ENCODE measurements at regions not wholly inside any gene's neighbourhood (a gene's known extent, or its start where the extent isn't known, plus 50 kb on each side); places are given as distances from the start of the nearest gene placed in this dataset.

- Histone ChIP-seq H3K4me3 (ENCODE audit: low read depth in 1 of 3, low read length in 3 of 3) (no peak overlapping the region), H3K27me3 (ENCODE audit: control insufficient read depth in 3 of 3, insufficient read depth in 3 of 3, low read length in 3 of 3) (no peaks in the 10 kb centered on the region), H3K36me3 (ENCODE audit: control insufficient read depth in 3 of 3, insufficient read depth in 2 of 3, low read depth in 1 of 3, low read length in 3 of 3) (no peaks in the 10 kb centered on the region), H3K4me1 (ENCODE audit: control insufficient read depth in 3 of 3, insufficient read depth in 2 of 3, low read depth in 1 of 3, low read length in 2 of 3) (no peaks in the 10 kb centered on the region), H3K27ac (ENCODE audit: low read depth in 1 of 3, low read length in 2 of 3) (no peak overlapping the region), H3K9me3 (ENCODE audit: control insufficient read depth in 2 of 2, insufficient read depth in 1 of 2, low read depth in 1 of 2, low read length in 1 of 2) (no peaks in the 10 kb centered on the region)
- FAIRE-seq = no peak
- no peak for DNase-seq
- WGBS, 3 donors = 64 to 80% (median 69%) methylated on average over 8 of the region's 8 CpGs
Measured at GRCh38 chr2:239692362-239692851, 291.6 kb upstream of the HDAC4 start.

GRCh38 chr2:239691720-239692119 is 290.9 kb upstream of the HDAC4 start:
- Histone ChIP-seq H3K9me3 (ENCODE audit: control insufficient read depth in 2 of 2, insufficient read depth in 1 of 2, low read depth in 1 of 2, low read length in 1 of 2) (no peaks in the 10 kb centered on the region), H3K4me1 (ENCODE audit: control insufficient read depth in 3 of 3, insufficient read depth in 2 of 3, low read depth in 1 of 3, low read length in 2 of 3) (no peaks in the 10 kb centered on the region), H3K27ac (ENCODE audit: low read depth in 1 of 3, low read length in 2 of 3) (no peak overlapping the region), H3K4me3 (ENCODE audit: low read depth in 1 of 3, low read length in 3 of 3) (no peak overlapping the region), H3K36me3 (ENCODE audit: control insufficient read depth in 3 of 3, insufficient read depth in 2 of 3, low read depth in 1 of 3, low read length in 3 of 3) (no peaks in the 10 kb centered on the region), H3K27me3 (ENCODE audit: control insufficient read depth in 3 of 3, insufficient read depth in 3 of 3, low read length in 3 of 3) (no peaks in the 10 kb centered on the region)
- 91 to 94% (median 93%) methylated on average over 10 of the region's 10 CpGs for WGBS, 3 donors
- FAIRE-seq = no peak
- DNase-seq = no peak

GRCh38 chr2:239690651-239691631 is 290.1 kb upstream of the HDAC4 start:
- DNase-seq (no peak), FAIRE-seq (no peak)
- H3K4me1 ChIP-seq (ENCODE audit: control insufficient read depth in 3 of 3, insufficient read depth in 2 of 3, low read depth in 1 of 3, low read length in 2 of 3) = no peaks in the 10 kb centered on the region
- H3K27me3 ChIP-seq (ENCODE audit: control insufficient read depth in 3 of 3, insufficient read depth in 3 of 3, low read length in 3 of 3) = no peaks in the 10 kb centered on the region
- no peak overlapping the region for H3K4me3 ChIP-seq (ENCODE audit: low read depth in 1 of 3, low read length in 3 of 3)
- H3K36me3 ChIP-seq (ENCODE audit: control insufficient read depth in 3 of 3, insufficient read depth in 2 of 3, low read depth in 1 of 3, low read length in 3 of 3) = no peaks in the 10 kb centered on the region
- H3K27ac ChIP-seq (ENCODE audit: low read depth in 1 of 3, low read length in 2 of 3) = no peak overlapping the region
- H3K9me3 ChIP-seq (ENCODE audit: control insufficient read depth in 2 of 2, insufficient read depth in 1 of 2, low read depth in 1 of 2, low read length in 1 of 2) = no peaks in the 10 kb centered on the region
- 72 to 77% (median 75%) methylated on average over 40 to 46 of the region's 46 CpGs for WGBS, 3 donors

GRCh38 chr2:239689985-239690384 is 289.2 kb upstream of the HDAC4 start:
- no peak for DNase-seq
- Histone ChIP-seq H3K4me3 (ENCODE audit: low read depth in 1 of 3, low read length in 3 of 3) (no peak overlapping the region), H3K36me3 (ENCODE audit: control insufficient read depth in 3 of 3, insufficient read depth in 2 of 3, low read depth in 1 of 3, low read length in 3 of 3) (no peaks in the 10 kb centered on the region), H3K27me3 (ENCODE audit: control insufficient read depth in 3 of 3, insufficient read depth in 3 of 3, low read length in 3 of 3) (no peaks in the 10 kb centered on the region), H3K9me3 (ENCODE audit: control insufficient read depth in 2 of 2, insufficient read depth in 1 of 2, low read depth in 1 of 2, low read length in 1 of 2) (no peaks in the 10 kb centered on the region), H3K27ac (ENCODE audit: low read depth in 1 of 3, low read length in 2 of 3) (no peak overlapping the region), H3K4me1 (ENCODE audit: control insufficient read depth in 3 of 3, insufficient read depth in 2 of 3, low read depth in 1 of 3, low read length in 2 of 3) (no peaks in the 10 kb centered on the region)
- FAIRE-seq = no peak
- 70 to 83% (median 77%) methylated on average over 5 of the region's 5 CpGs for WGBS, 3 donors

GRCh38 chr2:239689410-239689809 is 288.6 kb upstream of the HDAC4 start:
- FAIRE-seq = no peak
- Histone ChIP-seq H3K27me3 (ENCODE audit: control insufficient read depth in 3 of 3, insufficient read depth in 3 of 3, low read length in 3 of 3) (no peaks in the 10 kb centered on the region), H3K9me3 (ENCODE audit: control insufficient read depth in 2 of 2, insufficient read depth in 1 of 2, low read depth in 1 of 2, low read length in 1 of 2) (no peaks in the 10 kb centered on the region), H3K4me3 (ENCODE audit: low read depth in 1 of 3, low read length in 3 of 3) (no peak overlapping the region), H3K4me1 (ENCODE audit: control insufficient read depth in 3 of 3, insufficient read depth in 2 of 3, low read depth in 1 of 3, low read length in 2 of 3) (no peaks in the 10 kb centered on the region), H3K27ac (ENCODE audit: low read depth in 1 of 3, low read length in 2 of 3) (no peak overlapping the region), H3K36me3 (ENCODE audit: control insufficient read depth in 3 of 3, insufficient read depth in 2 of 3, low read depth in 1 of 3, low read length in 3 of 3) (no peaks in the 10 kb centered on the region)
- DNase-seq = no peak
- WGBS, 3 donors = 77 to 84% (median 80%) methylated on average over 8 of the region's 8 CpGs

GRCh38 chr2:239688840-239689239 is 288.0 kb upstream of the HDAC4 start:
- FAIRE-seq (no peak), DNase-seq (no peak)
- Histone ChIP-seq H3K36me3 (ENCODE audit: control insufficient read depth in 3 of 3, insufficient read depth in 2 of 3, low read depth in 1 of 3, low read length in 3 of 3) (no peaks in the 10 kb centered on the region), H3K27ac (ENCODE audit: low read depth in 1 of 3, low read length in 2 of 3) (no peak overlapping the region), H3K27me3 (ENCODE audit: control insufficient read depth in 3 of 3, insufficient read depth in 3 of 3, low read length in 3 of 3) (no peaks in the 10 kb centered on the region), H3K9me3 (ENCODE audit: control insufficient read depth in 2 of 2, insufficient read depth in 1 of 2, low read depth in 1 of 2, low read length in 1 of 2) (no peaks in the 10 kb centered on the region), H3K4me3 (ENCODE audit: low read depth in 1 of 3, low read length in 3 of 3) (no peak overlapping the region), H3K4me1 (ENCODE audit: control insufficient read depth in 3 of 3, insufficient read depth in 2 of 3, low read depth in 1 of 3, low read length in 2 of 3) (no peaks in the 10 kb centered on the region)
- WGBS, 3 donors = 68 to 79% (median 73%) methylated on average over 9 of the region's 9 CpGs

GRCh38 chr2:239688122-239688681 is 287.4 kb upstream of the HDAC4 start:
- WGBS, 3 donors = 37 to 48% (median 42%) methylated on average over 14 of the region's 14 CpGs
- DNase-seq = peak in 1 of 2 donors; percentile 4

GRCh38 chr2:239687441-239687840 is 286.6 kb upstream of the HDAC4 start:
- no peaks in the 10 kb centered on the region for H3K36me3 ChIP-seq (ENCODE audit: control insufficient read depth in 3 of 3, insufficient read depth in 2 of 3, low read depth in 1 of 3, low read length in 3 of 3)
- FAIRE-seq = no peak

More at GRCh38 chr2:239688122-239688681, 287.4 kb upstream of the HDAC4 start:
- no peak overlapping the region for H3K27ac ChIP-seq (ENCODE audit: low read depth in 1 of 3, low read length in 2 of 3)
- H3K4me1 ChIP-seq (ENCODE audit: control insufficient read depth in 3 of 3, insufficient read depth in 2 of 3, low read depth in 1 of 3, low read length in 2 of 3) = no peaks in the 10 kb centered on the region
- H3K9me3 ChIP-seq (ENCODE audit: control insufficient read depth in 2 of 2, insufficient read depth in 1 of 2, low read depth in 1 of 2, low read length in 1 of 2) = no peaks in the 10 kb centered on the region
- no peak for FAIRE-seq
- no peaks in the 10 kb centered on the region for H3K36me3 ChIP-seq (ENCODE audit: control insufficient read depth in 3 of 3, insufficient read depth in 2 of 3, low read depth in 1 of 3, low read length in 3 of 3)
- no peak overlapping the region for H3K4me3 ChIP-seq (ENCODE audit: low read depth in 1 of 3, low read length in 3 of 3)
- peaks cover 0 to under 1% (median 0%) of the 10 kb centered on the region in 3 donors for H3K27me3 ChIP-seq (ENCODE audit: control insufficient read depth in 3 of 3, insufficient read depth in 3 of 3, low read length in 3 of 3)

More at GRCh38 chr2:239687441-239687840, 286.6 kb upstream of the HDAC4 start:
- no peak overlapping the region for H3K4me3 ChIP-seq (ENCODE audit: low read depth in 1 of 3, low read length in 3 of 3)
- WGBS, 3 donors = 71 to 80% (median 76%) methylated on average over 5 of the region's 5 CpGs
- H3K27me3 ChIP-seq (ENCODE audit: control insufficient read depth in 3 of 3, insufficient read depth in 3 of 3, low read length in 3 of 3) = peaks cover 0 to 2% (median 0%) of the 10 kb centered on the region in 3 donors
- no peaks in the 10 kb centered on the region for H3K4me1 ChIP-seq (ENCODE audit: control insufficient read depth in 3 of 3, insufficient read depth in 2 of 3, low read depth in 1 of 3, low read length in 2 of 3)
- no peaks in the 10 kb centered on the region for H3K9me3 ChIP-seq (ENCODE audit: control insufficient read depth in 2 of 2, insufficient read depth in 1 of 2, low read depth in 1 of 2, low read length in 1 of 2)
- no peak overlapping the region for H3K27ac ChIP-seq (ENCODE audit: low read depth in 1 of 3, low read length in 2 of 3)
- DNase-seq = no peak

Measured in small intestine (tissue), 7 donors.